ENCODE measurements at regions not wholly inside any gene's neighbourhood (a gene's known extent, or its start where the extent isn't known, plus 50 kb on each side); places are given as distances from the start of the nearest gene placed in this dataset.
"Not testable (repeated sequence)": the region's sequence is repeated elsewhere in the genome, so short reads cannot be mapped to it uniquely, and the experiment has no call there.

DNA sequence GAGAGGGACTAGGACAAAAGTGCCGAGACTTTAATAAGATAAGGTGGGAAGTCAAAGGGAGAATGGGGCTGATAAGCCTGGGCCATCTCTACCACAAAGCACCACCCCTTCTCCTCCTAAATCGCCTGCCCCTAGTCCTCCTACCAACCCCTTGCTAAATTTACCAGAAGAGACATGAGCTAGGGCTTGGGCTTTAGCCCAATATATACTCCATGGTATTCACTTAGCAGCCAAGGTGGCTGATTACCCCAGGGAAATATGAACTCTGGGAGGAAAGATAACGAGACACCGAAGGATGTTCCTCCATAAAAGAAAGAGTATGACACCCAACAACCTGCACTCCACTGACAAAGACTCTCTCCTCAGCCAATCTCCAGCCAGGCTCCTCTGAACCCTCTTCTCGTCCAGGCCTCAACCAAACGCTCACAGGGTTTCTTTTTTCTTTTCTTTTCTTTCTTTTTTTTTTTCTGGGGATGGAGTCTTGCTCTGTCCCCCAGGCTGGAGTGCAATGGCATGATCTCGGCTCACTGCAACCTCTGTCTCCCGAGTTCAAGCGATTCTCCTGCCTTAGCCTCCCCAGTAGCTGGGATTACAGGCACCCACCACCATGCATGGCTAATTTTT, 610.2 kb downstream of the UQCRFS1 start:
- no peak for DNase-seq (ENCODE audit: low spot score)

DNA sequence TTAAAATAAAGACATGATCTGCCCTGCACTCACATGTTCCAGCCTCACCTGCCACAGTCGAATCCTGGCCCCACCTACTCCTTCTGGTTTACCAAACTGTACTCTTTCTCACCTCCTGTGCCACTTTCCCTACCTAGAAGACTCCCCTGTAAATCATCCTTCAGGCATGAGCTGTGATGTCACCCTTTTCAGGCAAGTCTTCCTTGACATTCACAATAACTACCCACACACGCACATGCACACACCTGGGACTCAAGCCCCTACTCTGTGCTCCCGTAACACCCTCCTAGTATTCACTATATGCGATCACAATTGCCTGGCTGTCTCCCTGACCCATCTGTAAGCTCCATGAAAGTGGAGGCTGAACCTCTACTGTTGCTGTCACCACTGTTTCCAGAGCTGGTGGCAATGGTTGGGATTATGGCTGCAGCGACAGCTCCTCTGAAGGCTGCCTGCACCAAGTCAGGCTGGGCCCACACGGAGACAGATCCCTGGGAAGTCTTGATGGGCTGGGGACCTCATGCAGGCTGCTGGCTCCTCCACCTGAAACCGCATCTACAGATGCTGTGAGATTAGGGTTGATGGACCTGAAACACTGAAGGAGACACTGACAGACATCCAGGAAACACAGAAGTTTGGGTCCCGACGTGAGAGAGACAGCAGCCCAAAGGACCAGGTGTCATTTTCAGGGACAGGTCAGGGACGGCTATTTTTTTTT, 611.1 kb downstream of the UQCRFS1 start:
- no peak for DNase-seq (ENCODE audit: low spot score)

GRCh38 chr19:28598861-28599260, 614.1 kb downstream of the UQCRFS1 start:
- DNase-seq (ENCODE audit: low spot score), result no peak

DNA sequence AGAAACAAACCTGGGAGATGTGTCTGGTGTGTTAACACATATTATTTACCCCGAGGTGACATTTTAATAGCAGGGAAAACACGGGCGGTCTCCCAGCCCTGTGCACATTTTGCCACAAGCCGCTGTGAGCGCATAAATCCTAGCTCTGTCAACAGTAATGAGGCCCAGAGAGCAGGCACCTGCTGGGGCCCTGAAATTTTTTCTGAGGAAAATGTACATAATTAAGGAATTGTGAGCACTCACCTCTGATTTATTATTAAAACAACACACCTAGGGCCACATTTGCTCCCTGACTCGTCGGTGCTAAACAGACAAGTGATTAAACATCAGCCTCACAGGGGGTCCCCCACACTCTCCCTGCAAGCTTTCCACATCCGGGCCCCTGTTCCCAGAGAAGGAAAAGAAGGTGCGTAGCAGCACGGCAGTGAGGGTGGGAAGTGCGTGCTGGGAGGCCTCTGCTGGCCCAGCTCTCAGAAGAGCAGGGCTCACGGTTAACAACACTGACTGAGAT, 616.3 kb downstream of the UQCRFS1 start:
- DNase-seq (ENCODE audit: low spot score), result no peak

DNA sequence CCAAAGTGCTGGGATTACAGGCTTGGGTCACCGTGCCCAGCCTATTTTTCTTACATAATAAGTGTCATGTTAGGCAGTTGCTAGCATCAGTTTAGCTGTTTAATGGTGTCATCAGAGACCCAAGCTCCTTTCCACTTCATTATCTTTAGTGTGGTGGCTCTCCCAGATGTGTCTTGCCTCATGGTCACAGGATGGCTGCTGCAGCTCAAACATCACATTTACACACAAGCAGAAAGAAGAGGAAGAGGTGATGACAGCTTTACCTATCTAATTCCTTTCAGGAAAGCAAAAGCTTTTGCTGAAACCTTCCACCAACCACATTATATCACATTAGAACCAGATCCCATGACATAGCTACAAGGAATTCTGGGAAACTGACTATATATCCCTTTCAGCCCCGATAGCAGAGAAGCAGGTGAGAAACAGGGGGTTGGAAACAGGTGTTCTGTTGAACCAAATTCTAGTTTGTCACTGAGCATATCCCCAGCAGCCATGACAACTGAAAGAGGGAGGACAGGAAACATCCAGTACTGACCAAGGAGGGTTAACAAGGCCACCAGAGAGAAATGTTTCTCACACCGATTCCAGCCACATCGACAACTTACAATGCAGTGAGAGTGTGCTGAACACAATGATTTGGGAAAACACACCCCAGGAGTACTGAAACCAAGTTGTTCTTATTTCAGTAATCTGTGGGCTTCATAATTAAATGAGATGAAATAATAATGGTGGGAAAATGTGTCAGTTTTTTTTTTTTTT, 617.0 kb downstream of the UQCRFS1 start:
- DNase-seq (ENCODE audit: low spot score), result no peak

DNA sequence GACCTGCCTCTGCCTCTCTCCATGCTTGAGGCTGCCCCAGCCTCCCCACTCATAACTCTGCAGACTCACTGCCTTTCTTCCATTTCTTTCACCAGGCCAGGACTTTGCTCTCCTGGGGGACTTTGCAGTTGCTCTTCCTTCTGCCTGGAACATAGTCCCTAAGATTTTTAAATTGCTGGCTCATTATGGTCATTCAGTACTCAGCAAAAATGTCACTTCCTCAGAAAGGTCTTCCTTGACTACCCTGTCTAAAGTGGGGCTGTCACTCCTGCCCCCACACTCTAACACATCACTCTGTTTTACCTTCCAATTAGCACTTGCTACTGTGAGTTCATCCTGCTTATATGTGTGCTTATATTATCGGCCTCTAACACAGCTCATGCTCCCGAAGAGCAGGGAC, 618.2 kb downstream of the UQCRFS1 start:
- DNase-seq (ENCODE audit: low spot score), result no peak

- not testable (repeated sequence) for DNase-seq (ENCODE audit: low spot score)
These were observed 623.0 kb downstream of the UQCRFS1 start for GRCh38 chr19:28589991-28590411.

GRCh38 chr19:28586474-28586873, 626.5 kb downstream of the UQCRFS1 start:
- DNase-seq (ENCODE audit: low spot score), result no peak

- no peak for DNase-seq (ENCODE audit: low spot score)
These were observed 627.2 kb downstream of the UQCRFS1 start for GRCh38 chr19:28585796-28586195.

DNA sequence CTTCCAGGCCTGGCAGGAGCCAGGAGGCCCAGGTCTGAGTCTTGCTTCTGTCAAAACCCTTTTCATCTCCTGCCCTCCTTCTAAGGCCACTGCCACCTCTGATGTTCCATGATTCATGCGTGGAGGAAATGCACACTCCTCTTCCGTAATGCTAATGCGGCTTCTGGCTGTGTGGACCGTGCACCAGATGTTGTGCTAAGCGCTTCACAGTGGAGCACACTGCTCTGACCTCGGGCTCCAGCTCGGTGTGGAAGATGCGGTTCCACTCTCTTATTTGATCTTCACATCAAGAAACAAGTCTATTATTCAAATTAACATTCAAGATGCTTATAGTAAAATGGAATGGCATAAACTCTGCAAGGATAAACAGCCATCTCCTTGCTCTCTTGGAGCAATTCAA, 629.2 kb downstream of the UQCRFS1 start:
- no peak for DNase-seq (ENCODE audit: low spot score)

- no peak for DNase-seq (ENCODE audit: low spot score)
These were observed 629.7 kb downstream of the UQCRFS1 start for GRCh38 chr19:28583242-28583641.

- DNase-seq (ENCODE audit: low spot score), result no peak
These were observed 630.2 kb downstream of the UQCRFS1 start for GRCh38 chr19:28582796-28583195.

GRCh38 chr19:28582344-28582743, 630.6 kb downstream of the UQCRFS1 start:
- DNase-seq (ENCODE audit: low spot score), result no peak

DNA sequence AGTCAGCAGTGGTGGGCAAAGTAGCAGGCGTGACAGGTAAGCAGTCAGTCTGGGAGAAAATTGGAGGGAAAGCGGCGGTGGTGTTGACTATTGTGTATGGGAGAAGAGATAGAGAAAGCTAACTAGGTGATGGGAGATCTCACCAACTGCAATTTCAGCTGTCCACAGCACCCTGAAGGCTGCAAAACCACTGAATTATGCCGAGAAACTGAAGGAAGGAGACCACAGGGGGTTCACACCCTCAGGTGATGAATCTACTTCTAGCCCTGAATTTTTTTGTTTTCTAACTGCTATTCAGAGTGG, 631.5 kb downstream of the UQCRFS1 start:
- no peak for DNase-seq (ENCODE audit: low spot score)

DNA sequence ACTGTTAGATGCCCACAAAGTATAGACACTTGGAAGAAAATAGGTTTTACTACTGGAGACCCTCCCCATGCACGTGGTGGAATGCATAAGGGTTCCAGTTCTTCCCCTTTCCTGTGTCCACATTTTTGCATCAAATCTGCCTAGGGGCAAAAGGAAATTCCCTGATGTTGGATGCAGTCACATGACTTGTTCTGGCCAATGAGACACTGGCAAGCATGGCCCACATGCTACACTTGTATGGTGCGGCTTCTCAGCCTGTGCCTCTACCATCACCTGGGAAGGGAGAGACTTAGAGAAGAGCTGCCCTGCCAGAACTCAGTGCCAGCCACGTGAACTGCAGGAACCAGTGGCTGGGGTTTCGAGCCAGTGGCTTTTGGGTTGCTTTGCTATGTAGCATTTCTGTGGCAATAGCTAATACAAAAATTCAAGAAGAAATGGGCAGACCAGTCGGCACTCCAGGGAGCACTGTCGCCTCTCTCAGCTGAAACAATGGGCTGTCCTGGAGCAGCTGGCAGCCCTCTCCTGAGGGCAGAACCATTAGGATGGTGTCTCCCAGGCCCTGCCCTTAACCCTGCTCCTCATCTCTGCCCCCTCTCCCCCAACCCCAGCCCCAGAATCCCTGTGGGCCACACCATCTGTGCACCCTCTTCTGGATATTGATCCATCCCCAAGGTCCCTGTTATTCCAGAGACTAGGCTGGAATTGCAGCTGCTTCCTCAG, 634.0 kb downstream of the UQCRFS1 start:
- DNase-seq (ENCODE audit: low spot score), result no peak

GRCh38 chr19:28578208-28578607, 634.7 kb downstream of the UQCRFS1 start:
- no peak for DNase-seq (ENCODE audit: low spot score)

GRCh38 chr19:28577666-28578065, 635.3 kb downstream of the UQCRFS1 start:
- DNase-seq (ENCODE audit: low spot score), result no peak

DNA sequence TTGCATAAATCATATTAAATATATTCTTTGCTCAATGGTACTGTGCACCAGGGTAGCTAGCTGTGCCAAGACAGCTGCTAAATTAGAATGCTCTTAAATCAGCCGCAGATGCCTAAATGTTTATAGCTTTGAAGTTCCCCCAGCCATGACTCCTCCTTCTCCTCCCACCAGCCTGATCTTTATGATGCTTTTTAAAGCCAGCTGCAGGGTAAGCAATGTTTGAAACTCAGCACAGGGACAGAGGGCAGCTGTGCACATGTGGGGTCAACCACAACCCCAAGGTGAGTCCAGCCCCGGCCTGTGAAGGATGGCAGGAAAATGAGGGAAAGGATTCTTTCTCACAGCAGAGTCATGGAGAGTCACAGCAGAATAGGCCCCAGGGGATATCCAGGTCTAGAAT, 635.7 kb downstream of the UQCRFS1 start:
- no peak for DNase-seq (ENCODE audit: low spot score)

DNA sequence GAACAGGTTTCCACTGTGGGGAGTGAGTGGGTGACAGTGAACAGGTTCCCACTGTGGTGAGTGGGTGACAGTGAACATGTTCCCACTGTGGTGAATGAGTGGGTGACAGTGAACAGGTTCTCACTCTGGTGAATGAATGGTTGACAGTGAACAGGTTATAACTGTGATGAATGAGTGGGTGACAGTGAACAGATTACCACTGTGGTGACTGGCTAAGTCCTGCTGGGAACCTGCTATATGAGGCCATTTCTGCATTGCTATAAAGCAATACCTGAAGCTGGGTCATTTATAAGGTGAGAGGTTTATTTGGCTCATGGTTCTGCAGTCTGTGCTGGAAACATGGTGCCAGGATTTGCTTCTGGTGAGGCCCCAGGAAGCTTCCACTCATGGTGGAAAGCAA, 637.1 kb downstream of the UQCRFS1 start:
- no peak for DNase-seq (ENCODE audit: low spot score)

DNA sequence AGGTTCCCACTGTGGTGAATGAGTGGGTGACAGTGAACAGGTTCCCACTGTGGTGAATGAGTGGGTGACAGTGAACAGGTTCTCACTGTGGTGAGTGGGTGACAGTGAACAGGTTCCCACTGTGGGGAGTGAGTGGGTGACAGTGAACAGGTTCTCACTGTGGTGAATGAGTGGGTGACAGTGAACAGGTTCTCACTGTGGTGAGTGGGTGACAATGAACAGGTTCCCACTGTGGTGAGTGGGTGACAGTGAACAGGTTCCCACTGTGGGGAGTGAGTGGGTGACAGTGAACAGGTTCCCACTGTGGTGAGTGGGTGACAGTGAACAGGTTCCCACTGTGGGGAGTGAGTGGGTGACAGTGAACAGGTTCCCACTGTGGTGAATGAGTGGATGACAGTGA, 637.6 kb downstream of the UQCRFS1 start:
- DNase-seq (ENCODE audit: low spot score), result not testable (repeated sequence)

- DNase-seq (ENCODE audit: low spot score), result no peak
These were observed 638.7 kb downstream of the UQCRFS1 start for GRCh38 chr19:28574212-28574611.

Measured in putamen (tissue), 1 donor.